Spleen (tissue), 7 donors: ENCODE measurements at regions not wholly inside any gene's neighbourhood (a gene's known extent, or its start where the extent isn't known, plus 50 kb on each side); places are given as distances from the start of the nearest gene placed in this dataset.

Experiments
- CTCF ChIP-seq, 11 experiments: fragments of 200-600 bp in 7 of 11; fragments of 450-650 bp in 4 of 11; sonication (generic) in 4 of 11; IDR thresholded peaks in 8 of 11; conservative IDR thresholded peaks in 3 of 11; 1 replicate in 7 of 11; 2 replicates in 4 of 11; pipeline versions ENCODE4 v1.4.0 to v1.8.0; 2016 to 2021; ENCODE audit warnings: antibody characterized with exemption in 11 of 11, inconsistent platforms in 4 of 11, mild to moderate bottlenecking in 1 of 11
- POLR2AphosphoS5 ChIP-seq, 3 donors: sonication (generic); formaldehyde crosslinking; IDR thresholded peaks; one replicate each; pipeline ENCODE4 v1.5.1; 2017; ENCODE audit warnings: antibody characterized with exemption in 3 of 3
- donor health status: DM: no; HTN: no; CAD: no; lungs with moderate emphysema.
- donor health status: DM: no; HTN: no; CAD: no.
- donor health status: DM: no; HTN: no; CAD: no.

GRCh38 chr21:31558962-31559367 is 100.5 kb upstream of the SOD1 start:
- TF ChIP-seq CTCF (IDR thresholded peaks at IDR 0.05 in 8 of 11, conservative IDR thresholded peaks at IDR 0.05 in 3 of 11) (peak in 5 of 11 experiments; percentile 10 to 48 (median 41)), POLR2AphosphoS5 (IDR thresholded peaks at IDR 0.05) (peak in 2 of 3 donors; percentile 42 to 49)
